ENCODE measurements at regions not wholly inside any gene's neighbourhood (a gene's known extent, or its start where the extent isn't known, plus 50 kb on each side); places are given as distances from the start of the nearest gene placed in this dataset.

DNA sequence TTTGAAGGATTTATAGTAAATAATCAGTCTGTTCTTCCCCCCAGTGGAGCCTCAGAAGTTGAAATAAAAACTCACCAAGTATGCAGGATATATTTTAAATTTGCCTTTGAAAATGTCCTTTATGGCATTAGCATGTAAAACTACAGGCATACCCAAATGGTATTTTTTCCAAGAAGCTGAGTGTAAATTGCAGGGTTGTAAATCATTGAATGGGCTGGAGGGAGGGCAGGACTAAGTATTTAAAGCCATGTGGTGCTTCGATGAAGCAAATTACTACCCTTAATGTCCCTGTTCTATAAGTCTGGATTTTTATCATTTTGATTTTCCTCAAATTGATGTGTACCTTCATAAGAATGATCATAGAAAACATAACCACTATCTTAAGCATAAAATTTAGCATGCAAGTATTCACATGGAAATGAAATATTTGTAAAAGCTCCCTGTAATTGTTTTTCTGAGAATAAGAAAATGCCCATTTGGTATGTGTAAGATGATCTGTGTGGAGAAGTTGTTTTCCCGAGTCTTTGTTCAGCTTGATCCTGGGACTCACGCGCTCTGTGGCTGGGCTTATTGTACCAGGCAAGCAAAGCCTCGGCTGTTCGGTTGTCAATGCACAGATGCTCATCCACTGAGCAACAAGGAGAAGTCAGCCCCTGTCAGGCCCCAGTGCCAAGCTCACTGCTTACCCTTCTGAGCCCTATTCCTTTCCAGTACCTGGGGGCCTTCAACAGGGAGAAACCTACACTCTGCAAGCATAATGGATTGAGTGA is 66.7 kb downstream of the CD164 start:
- no peak overlapping the region for H3K27ac ChIP-seq (ENCODE audit: extremely low read depth, low read depth, low read length)
- peaks cover 0 to 12% of the 10 kb centered on the region in 2 experiments; a peak in 1 of 3 replicates for H3K36me3 ChIP-seq (ENCODE audit: control insufficient read depth in 2 of 2, insufficient read depth in 1 of 2, low read length in 2 of 2)
- H3K4me3 ChIP-seq (ENCODE audit: low read depth, low read length), result no peak overlapping the region
- no peaks in the 10 kb centered on the region for H3K4me1 ChIP-seq (ENCODE audit: control insufficient read depth, insufficient read depth, low read length)
- ChIA-PET POLR2A (no interaction called here), CTCF (no interaction called here)
- no peaks in the 10 kb centered on the region for H3K9me3 ChIP-seq (ENCODE audit: control insufficient read depth, insufficient read depth, low read depth, low read length)
- no peak for TF ChIP-seq ZNF596 (tag by site-specific recombination; IDR thresholded peaks at IDR 0.05)
- TF ChIP-seq TCF7L2 (IDR thresholded peaks at IDR 0.05; ENCODE audit: borderline replicate concordance, low read depth, low read length), result no peak
- no peak for TF ChIP-seq ZNF175 (tag by site-specific recombination; IDR thresholded peaks at IDR 0.05)
- no peak for TF ChIP-seq KLF9 (tag by site-specific recombination; IDR thresholded peaks at IDR 0.05; ENCODE audit: low read depth)
- TF ChIP-seq ZFP69B (tag by site-specific recombination; IDR thresholded peaks at IDR 0.05), result no peak
- TF ChIP-seq, protein P1, sequence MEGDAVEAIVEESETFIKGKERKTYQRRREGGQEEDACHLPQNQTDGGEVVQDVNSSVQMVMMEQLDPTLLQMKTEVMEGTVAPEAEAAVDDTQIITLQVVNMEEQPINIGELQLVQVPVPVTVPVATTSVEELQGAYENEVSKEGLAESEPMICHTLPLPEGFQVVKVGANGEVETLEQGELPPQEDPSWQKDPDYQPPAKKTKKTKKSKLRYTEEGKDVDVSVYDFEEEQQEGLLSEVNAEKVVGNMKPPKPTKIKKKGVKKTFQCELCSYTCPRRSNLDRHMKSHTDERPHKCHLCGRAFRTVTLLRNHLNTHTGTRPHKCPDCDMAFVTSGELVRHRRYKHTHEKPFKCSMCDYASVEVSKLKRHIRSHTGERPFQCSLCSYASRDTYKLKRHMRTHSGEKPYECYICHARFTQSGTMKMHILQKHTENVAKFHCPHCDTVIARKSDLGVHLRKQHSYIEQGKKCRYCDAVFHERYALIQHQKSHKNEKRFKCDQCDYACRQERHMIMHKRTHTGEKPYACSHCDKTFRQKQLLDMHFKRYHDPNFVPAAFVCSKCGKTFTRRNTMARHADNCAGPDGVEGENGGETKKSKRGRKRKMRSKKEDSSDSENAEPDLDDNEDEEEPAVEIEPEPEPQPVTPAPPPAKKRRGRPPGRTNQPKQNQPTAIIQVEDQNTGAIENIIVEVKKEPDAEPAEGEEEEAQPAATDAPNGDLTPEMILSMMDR (tag by site-specific recombination; IDR thresholded peaks at IDR 0.05), result no peak
- no peak for TF ChIP-seq ZNF510 (tag by site-specific recombination; IDR thresholded peaks at IDR 0.05; ENCODE audit: insufficient replicate concordance)
- no peak for TF ChIP-seq HOXA7 (CRISPR knock-in tag; IDR thresholded peaks at IDR 0.05; ENCODE audit: borderline replicate concordance)
- no peak for TF ChIP-seq ZSCAN23 (tag by site-specific recombination; IDR thresholded peaks at IDR 0.05)
- TF ChIP-seq ZNF747 (tag by site-specific recombination; IDR thresholded peaks at IDR 0.05), result no peak
- TF ChIP-seq PATZ1 (tag by site-specific recombination; IDR thresholded peaks at IDR 0.05), result no peak
- TF ChIP-seq, protein P2, sequence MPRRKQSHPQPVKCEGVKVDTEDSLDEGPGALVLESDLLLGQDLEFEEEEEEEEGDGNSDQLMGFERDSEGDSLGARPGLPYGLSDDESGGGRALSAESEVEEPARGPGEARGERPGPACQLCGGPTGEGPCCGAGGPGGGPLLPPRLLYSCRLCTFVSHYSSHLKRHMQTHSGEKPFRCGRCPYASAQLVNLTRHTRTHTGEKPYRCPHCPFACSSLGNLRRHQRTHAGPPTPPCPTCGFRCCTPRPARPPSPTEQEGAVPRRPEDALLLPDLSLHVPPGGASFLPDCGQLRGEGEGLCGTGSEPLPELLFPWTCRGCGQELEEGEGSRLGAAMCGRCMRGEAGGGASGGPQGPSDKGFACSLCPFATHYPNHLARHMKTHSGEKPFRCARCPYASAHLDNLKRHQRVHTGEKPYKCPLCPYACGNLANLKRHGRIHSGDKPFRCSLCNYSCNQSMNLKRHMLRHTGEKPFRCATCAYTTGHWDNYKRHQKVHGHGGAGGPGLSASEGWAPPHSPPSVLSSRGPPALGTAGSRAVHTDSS (tag by site-specific recombination; IDR thresholded peaks at IDR 0.05), result no peak
- no peak for TF ChIP-seq ZNF785 (tag by site-specific recombination; IDR thresholded peaks at IDR 0.05)
- TF ChIP-seq SP7 (tag by site-specific recombination; IDR thresholded peaks at IDR 0.05), result no peak
- no peak for TF ChIP-seq ZNF585B (tag by site-specific recombination; IDR thresholded peaks at IDR 0.05)

DNA sequence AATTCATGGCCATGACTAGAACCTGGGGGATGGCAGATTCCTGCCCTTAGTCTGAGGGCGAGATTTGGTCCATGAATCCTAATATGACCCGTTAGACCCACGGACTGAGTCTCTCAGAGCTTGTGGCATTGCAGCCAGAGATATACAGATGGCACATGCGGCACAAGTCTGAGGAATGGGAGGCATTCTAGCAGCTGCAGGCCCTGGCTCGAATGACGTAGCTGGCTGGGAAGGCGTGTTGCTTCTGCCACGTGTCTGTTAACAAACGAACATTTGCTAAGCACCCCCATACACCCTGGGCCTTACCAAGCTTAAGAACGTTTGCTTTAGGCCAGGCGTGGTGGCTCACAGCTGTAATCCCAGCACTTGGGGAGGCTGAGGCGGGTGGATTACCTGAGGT is 68.0 kb downstream of the CD164 start:
- no peak overlapping the region for H3K4me3 ChIP-seq (ENCODE audit: low read depth, low read length)
- H3K36me3 ChIP-seq (ENCODE audit: control insufficient read depth in 2 of 2, insufficient read depth in 1 of 2, low read length in 2 of 2), result peaks cover 0 to 17% of the 10 kb centered on the region in 2 experiments; a peak in 1 of 3 replicates
- H3K4me1 ChIP-seq (ENCODE audit: control insufficient read depth, insufficient read depth, low read length), result no peaks in the 10 kb centered on the region
- ChIA-PET CTCF (no interaction called here), POLR2A (no interaction called here)
- H3K9me3 ChIP-seq (ENCODE audit: control insufficient read depth, insufficient read depth, low read depth, low read length), result no peaks in the 10 kb centered on the region
- no peak overlapping the region for H3K27ac ChIP-seq (ENCODE audit: extremely low read depth, low read depth, low read length)
- TF ChIP-seq ZNF112 (tag by site-specific recombination; IDR thresholded peaks at IDR 0.05) (no peak), ZNF37A (tag by site-specific recombination; IDR thresholded peaks at IDR 0.05) (no peak), SP2 (tag by site-specific recombination; IDR thresholded peaks at IDR 0.05) (no peak), ZNF138 (tag by site-specific recombination; IDR thresholded peaks at IDR 0.05; ENCODE audit: borderline replicate concordance) (no peak), ZNF239 (tag by site-specific recombination; IDR thresholded peaks at IDR 0.05) (no peak), ZNF521 (tag by site-specific recombination; IDR thresholded peaks at IDR 0.05) (no peak)
- TF ChIP-seq, protein P3, sequence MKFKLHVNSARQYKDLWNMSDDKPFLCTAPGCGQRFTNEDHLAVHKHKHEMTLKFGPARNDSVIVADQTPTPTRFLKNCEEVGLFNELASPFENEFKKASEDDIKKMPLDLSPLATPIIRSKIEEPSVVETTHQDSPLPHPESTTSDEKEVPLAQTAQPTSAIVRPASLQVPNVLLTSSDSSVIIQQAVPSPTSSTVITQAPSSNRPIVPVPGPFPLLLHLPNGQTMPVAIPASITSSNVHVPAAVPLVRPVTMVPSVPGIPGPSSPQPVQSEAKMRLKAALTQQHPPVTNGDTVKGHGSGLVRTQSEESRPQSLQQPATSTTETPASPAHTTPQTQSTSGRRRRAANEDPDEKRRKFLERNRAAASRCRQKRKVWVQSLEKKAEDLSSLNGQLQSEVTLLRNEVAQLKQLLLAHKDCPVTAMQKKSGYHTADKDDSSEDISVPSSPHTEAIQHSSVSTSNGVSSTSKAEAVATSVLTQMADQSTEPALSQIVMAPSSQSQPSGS (tag by site-specific recombination; IDR thresholded peaks at IDR 0.05; ENCODE audit: low read depth), result no peak
- TF ChIP-seq, protein P2 (tag by site-specific recombination; IDR thresholded peaks at IDR 0.05), result no peak
- TF ChIP-seq, protein P4, sequence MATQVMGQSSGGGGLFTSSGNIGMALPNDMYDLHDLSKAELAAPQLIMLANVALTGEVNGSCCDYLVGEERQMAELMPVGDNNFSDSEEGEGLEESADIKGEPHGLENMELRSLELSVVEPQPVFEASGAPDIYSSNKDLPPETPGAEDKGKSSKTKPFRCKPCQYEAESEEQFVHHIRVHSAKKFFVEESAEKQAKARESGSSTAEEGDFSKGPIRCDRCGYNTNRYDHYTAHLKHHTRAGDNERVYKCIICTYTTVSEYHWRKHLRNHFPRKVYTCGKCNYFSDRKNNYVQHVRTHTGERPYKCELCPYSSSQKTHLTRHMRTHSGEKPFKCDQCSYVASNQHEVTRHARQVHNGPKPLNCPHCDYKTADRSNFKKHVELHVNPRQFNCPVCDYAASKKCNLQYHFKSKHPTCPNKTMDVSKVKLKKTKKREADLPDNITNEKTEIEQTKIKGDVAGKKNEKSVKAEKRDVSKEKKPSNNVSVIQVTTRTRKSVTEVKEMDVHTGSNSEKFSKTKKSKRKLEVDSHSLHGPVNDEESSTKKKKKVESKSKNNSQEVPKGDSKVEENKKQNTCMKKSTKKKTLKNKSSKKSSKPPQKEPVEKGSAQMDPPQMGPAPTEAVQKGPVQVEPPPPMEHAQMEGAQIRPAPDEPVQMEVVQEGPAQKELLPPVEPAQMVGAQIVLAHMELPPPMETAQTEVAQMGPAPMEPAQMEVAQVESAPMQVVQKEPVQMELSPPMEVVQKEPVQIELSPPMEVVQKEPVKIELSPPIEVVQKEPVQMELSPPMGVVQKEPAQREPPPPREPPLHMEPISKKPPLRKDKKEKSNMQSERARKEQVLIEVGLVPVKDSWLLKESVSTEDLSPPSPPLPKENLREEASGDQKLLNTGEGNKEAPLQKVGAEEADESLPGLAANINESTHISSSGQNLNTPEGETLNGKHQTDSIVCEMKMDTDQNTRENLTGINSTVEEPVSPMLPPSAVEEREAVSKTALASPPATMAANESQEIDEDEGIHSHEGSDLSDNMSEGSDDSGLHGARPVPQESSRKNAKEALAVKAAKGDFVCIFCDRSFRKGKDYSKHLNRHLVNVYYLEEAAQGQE (tag by site-specific recombination; IDR thresholded peaks at IDR 0.05), result no peak
